H1 (cell line): ENCODE measurements at regions not wholly inside any gene's neighbourhood (a gene's known extent, or its start where the extent isn't known, plus 50 kb on each side); places are given as distances from the start of the nearest gene placed in this dataset.

Experiments used
- CTCF ChIA-PET: fragments of 300-600 bp; sonication (Branson Sonifier 250); formaldehyde crosslinking; loops from one replicate; lab custom pipeline; 2021; ENCODE audit not compliant: partially characterized antibody; lab: Charles Lee
- POLR2A ChIA-PET: fragments of 300-600 bp; sonication (Branson Sonifier 250); formaldehyde crosslinking; loops from one replicate; lab custom pipeline; 2021; ENCODE audit warnings: inconsistent platforms; ENCODE audit not compliant: partially characterized antibody; lab: Charles Lee
- DNase-seq, 2 experiments: peaks; one replicate each; pipeline versions ENCODE4 v3.0.0 to v3.0.0-alpha.2; 2010 to 2022; ENCODE audit warnings: low spot score in 2 of 2, low read depth in 1 of 2, mixed read lengths in 1 of 2
- FAIRE-seq: peaks from 2 replicates; lab custom pipeline; 2011; peaks lifted over from hg19 to GRCh38; lab: Jason Lieb, UNC
- H2AFZ ChIP-seq: 2 replicates; pipeline ENCODE4 v1.8.1; 2012; ENCODE audit warnings: low read length, inconsistent platforms
- H2AK5ac ChIP-seq: 2 replicates; pipeline ENCODE4 v1.6.1; 2013; ENCODE audit warnings: low read depth, low read length
- H2BK120ac ChIP-seq: replicated peaks from 2 replicates; pipeline ENCODE3; 2013; ENCODE audit warnings: low read depth, low read length, inconsistent platforms
- H2BK12ac ChIP-seq: 2 replicates; pipeline ENCODE4 v1.6.1; 2013; ENCODE audit warnings: low read depth, low read length
- H2BK15ac ChIP-seq: 2 replicates; pipeline ENCODE4 v1.6.1; 2013; ENCODE audit warnings: low read length
- H2BK20ac ChIP-seq: 2 replicates; pipeline ENCODE4 v1.6.1; 2013; ENCODE audit warnings: low read length
- H2BK5ac ChIP-seq: 2 replicates; pipeline ENCODE4 v1.6.1; 2013; ENCODE audit warnings: low read depth, low read length
- H3K14ac ChIP-seq: 2 replicates; pipeline ENCODE4 v1.6.1; 2013; ENCODE audit warnings: inconsistent platforms; ENCODE audit not compliant: insufficient read length
- H3K18ac ChIP-seq: 2 replicates; pipeline ENCODE4 v1.6.1; 2013; ENCODE audit warnings: low read length; ENCODE audit errors: extremely low read depth
- H3K23ac ChIP-seq: 2 replicates; pipeline ENCODE4 v1.6.1; 2013; ENCODE audit warnings: inconsistent platforms; ENCODE audit not compliant: insufficient read length
- H3K23me2 ChIP-seq: 2 replicates; pipeline ENCODE4 v1.6.1; 2013; ENCODE audit warnings: low read depth, low read length
- H3K27ac ChIP-seq: 2 replicates; pipeline ENCODE4 v1.6.1; 2011; ENCODE audit warnings: low read depth, low read length, inconsistent platforms
- H3K27me3 ChIP-seq, 4 experiments: replicated peaks in 1 of 4; 1 replicate in 1 of 4; 2 replicates in 3 of 4; pipeline versions ENCODE4 v1.6.1 to v1.8.1; 2011 to 2013; ENCODE audit warnings: low read length in 3 of 4, mild to moderate bottlenecking in 3 of 4, inconsistent platforms in 2 of 4, mixed read lengths in 2 of 4, moderate library complexity in 1 of 4; ENCODE audit not compliant: control insufficient read depth in 3 of 4, insufficient read depth in 3 of 4; ENCODE audit errors: extremely low read depth in 1 of 4
- H3K36me3 ChIP-seq, 4 experiments: 2 replicates each; pipeline versions ENCODE4 v1.6.1 to v1.8.1; 2011 to 2013; ENCODE audit warnings: mild to moderate bottlenecking in 4 of 4, low read length in 3 of 4, moderate library complexity in 2 of 4, control low read depth in 1 of 4, inconsistent platforms in 1 of 4; ENCODE audit not compliant: insufficient read depth in 4 of 4, control insufficient read depth in 2 of 4
- H3K4ac ChIP-seq: replicated peaks from 2 replicates; pipeline ENCODE3; 2013; ENCODE audit warnings: low read length, low read depth, mixed read lengths, inconsistent platforms; ENCODE audit not compliant: insufficient read length
- H3K4me1 ChIP-seq, 4 experiments: replicated peaks in 1 of 4; 1 replicate in 1 of 4; 2 replicates in 3 of 4; pipeline versions ENCODE4 v1.6.1 to v1.8.1; 2011 to 2013; ENCODE audit warnings: low read length in 3 of 4, inconsistent platforms in 2 of 4, mixed read lengths in 1 of 4; ENCODE audit not compliant: insufficient read depth in 4 of 4, control insufficient read depth in 3 of 4
- H3K4me2 ChIP-seq, 2 experiments: 2 replicates each; pipeline versions ENCODE4 v1.6.1 to v1.8.1; 2011 to 2013; ENCODE audit warnings: low read depth in 2 of 2, low read length in 2 of 2, control low read depth in 1 of 2, inconsistent platforms in 1 of 2, mild to moderate bottlenecking in 1 of 2; ENCODE audit not compliant: insufficient read depth in 1 of 2
- H3K4me3 ChIP-seq, 4 experiments: fragments of 200-600, 300-600 bp in 1 of 4; sonication (generic), shearing (Covaris generic), sonication (Bioruptor Twin) in 1 of 4; 2 replicates each; pipeline versions ENCODE4 v1.5.1 to v1.8.1; 2011 to 2016; ENCODE audit warnings: low read length in 4 of 4, low read depth in 3 of 4, control low read depth in 2 of 4, inconsistent platforms in 2 of 4, mild to moderate bottlenecking in 2 of 4, mixed read lengths in 1 of 4, moderate library complexity in 1 of 4; ENCODE audit not compliant: insufficient read depth in 2 of 4; ENCODE audit errors: extremely low read depth in 1 of 4
- H3K56ac ChIP-seq: replicated peaks from 2 replicates; pipeline ENCODE3; 2013; ENCODE audit warnings: low read depth, mild to moderate bottlenecking, mixed read lengths, low read length, inconsistent platforms; ENCODE audit not compliant: insufficient read length
- H3K79me1 ChIP-seq: 2 replicates; pipeline ENCODE4 v1.6.1; 2013; ENCODE audit warnings: low read depth, low read length, control low read depth
- H3K79me2 ChIP-seq, 2 experiments: 2 replicates each; pipeline versions ENCODE4 v1.6.1 to v1.8.1; 2012 to 2013; ENCODE audit warnings: low read length in 2 of 2, mild to moderate bottlenecking in 2 of 2, inconsistent platforms in 1 of 2; ENCODE audit not compliant: insufficient read depth in 2 of 2, control insufficient read depth in 1 of 2
- H3K9ac ChIP-seq, 4 experiments: replicated peaks in 1 of 4; 1 replicate in 1 of 4; 2 replicates in 3 of 4; pipeline versions ENCODE4 v1.6.1 to v1.8.1; 2011 to 2013; ENCODE audit warnings: low read depth in 3 of 4, low read length in 3 of 4, control low read depth in 2 of 4, mild to moderate bottlenecking in 2 of 4, moderate library complexity in 2 of 4, inconsistent platforms in 1 of 4; ENCODE audit errors: extremely low read depth in 1 of 4
- H3K9me3 ChIP-seq, 2 experiments: 2 replicates each; pipeline versions ENCODE4 v1.6.1 to v1.8.1; 2012 to 2013; ENCODE audit warnings: mild to moderate bottlenecking in 2 of 2, moderate library complexity in 2 of 2, control low read depth in 1 of 2, inconsistent platforms in 1 of 2, low read depth in 1 of 2, low read length in 1 of 2, mixed read lengths in 1 of 2; ENCODE audit not compliant: insufficient read depth in 2 of 2
- H4K20me1 ChIP-seq, 2 experiments: replicated peaks in 1 of 2; 2 replicates each; pipeline versions ENCODE3 to v1.8.1; 2011 to 2013; ENCODE audit warnings: inconsistent platforms in 2 of 2, low read length in 2 of 2, mild to moderate bottlenecking in 1 of 2; ENCODE audit not compliant: insufficient read depth in 2 of 2, control insufficient read depth in 1 of 2
- H4K5ac ChIP-seq: 2 replicates; pipeline ENCODE4 v1.6.1; 2013; ENCODE audit warnings: low read length, low read depth, mixed read lengths, inconsistent platforms; ENCODE audit not compliant: insufficient read length
- H4K8ac ChIP-seq: 2 replicates; pipeline ENCODE4 v1.8.0; 2013; ENCODE audit warnings: mild to moderate bottlenecking, moderate library complexity, low read length, inconsistent platforms; ENCODE audit not compliant: insufficient read depth; ENCODE audit errors: extremely low read depth
- H4K91ac ChIP-seq: replicated peaks from 2 replicates; pipeline ENCODE3; 2013; ENCODE audit warnings: low read length, mixed read lengths, inconsistent platforms; ENCODE audit not compliant: insufficient read length
- BACH1 ChIP-seq: IDR thresholded peaks from 2 replicates; pipeline ENCODE4 v1.6.1; 2012; ENCODE audit warnings: low read length, improper control_type of control experiment
- CBX8 ChIP-seq: fragments of 300-800, 300-1000 bp; sonication (generic); IDR thresholded peaks from 2 replicates; pipeline ENCODE4 v1.7.1; 2016; ENCODE audit warnings: low read depth, low read length, borderline replicate concordance
- CHD2 ChIP-seq: IDR thresholded peaks from 2 replicates; pipeline ENCODE4 v1.6.1; 2012; ENCODE audit warnings: low read length, improper control_type of control experiment
- CTBP2 ChIP-seq: IDR thresholded peaks from 2 replicates; pipeline ENCODE4 v1.7.0; 2011; ENCODE audit warnings: borderline replicate concordance, mild to moderate bottlenecking, moderate library complexity, mixed read lengths, low read length; ENCODE audit not compliant: insufficient read depth, insufficient read length
- EGR1 ChIP-seq: IDR thresholded peaks from 2 replicates; pipeline ENCODE4 v1.6.1; 2011; ENCODE audit warnings: low read depth, low read length, borderline replicate concordance
- EZH2 ChIP-seq: fragments of 200-600 bp; sonication (generic); IDR thresholded peaks from 2 replicates; pipeline ENCODE4 v1.7.1; 2012; ENCODE audit warnings: low read depth, mild to moderate bottlenecking, moderate library complexity, low read length, inconsistent platforms; ENCODE audit not compliant: severe bottlenecking
- GABPA ChIP-seq: IDR thresholded peaks from 2 replicates; pipeline ENCODE4 v1.6.1; 2011; ENCODE audit warnings: mild to moderate bottlenecking, low read length, moderate library complexity, borderline replicate concordance; ENCODE audit not compliant: insufficient read depth
- HDAC2 ChIP-seq, 2 experiments: fragments of 300-600 bp in 1 of 2; sonication (generic) in 1 of 2; IDR thresholded peaks; 2 replicates each; pipeline ENCODE4 v1.6.1; 2011 to 2012; ENCODE audit warnings: low read depth in 2 of 2, low read length in 2 of 2, mild to moderate bottlenecking in 2 of 2, moderate library complexity in 2 of 2, borderline replicate concordance in 1 of 2, inconsistent platforms in 1 of 2
- JUND ChIP-seq: IDR thresholded peaks from 2 replicates; pipeline ENCODE4 v1.6.1; 2011; ENCODE audit warnings: mild to moderate bottlenecking, improper control_type of control experiment, low read length
- KDM4A ChIP-seq: IDR thresholded peaks from one replicate; pipeline ENCODE4 v1.7.1; 2012; ENCODE audit warnings: low read depth, mild to moderate bottlenecking, moderate library complexity, low read length, inconsistent platforms; ENCODE audit not compliant: severe bottlenecking
- RAD21 ChIP-seq, 2 experiments: IDR thresholded peaks in 1 of 2; conservative IDR thresholded peaks in 1 of 2; 2 replicates each; pipeline ENCODE4 v1.6.1; 2011; ENCODE audit warnings: low read depth in 2 of 2, low read length in 2 of 2, improper control_type of control experiment in 1 of 2, inconsistent platforms in 1 of 2, mild to moderate bottlenecking in 1 of 2, moderate library complexity in 1 of 2
- RFX5 ChIP-seq: IDR thresholded peaks from 2 replicates; pipeline ENCODE4 v1.6.1; 2011; ENCODE audit warnings: low read depth, low read length, improper control_type of control experiment, borderline replicate concordance
- SRF ChIP-seq: IDR thresholded peaks from 2 replicates; pipeline ENCODE4 v1.6.1; 2011; ENCODE audit warnings: mild to moderate bottlenecking, low read depth, low read length, moderate library complexity
- WGBS, 2 experiments: shearing (Covaris generic) in 1 of 2; methylation state at CpG; one replicate each; pipeline versions ENCODE4 v1.1.6 to v1.1.7; 2013 to 2015; ENCODE audit warnings: low lambda C conversion rate in 2 of 2, mixed read lengths in 2 of 2, inconsistent platforms in 1 of 2, low coverage in 1 of 2, missing lambda C conversion rate in 1 of 2; ENCODE audit not compliant: insufficient replicate concordance in 2 of 2, insufficient coverage in 1 of 2, insufficient read length in 1 of 2; ENCODE audit errors: extremely low coverage in 1 of 2, missing lambda C conversion rate in 1 of 2; 5-methylcytosine and 5-hydroxymethylcytosine counted together

GRCh38 chr21:18772404-18772803, 368.8 kb upstream of the TMPRSS15 start:
- H2AFZ ChIP-seq: no peak overlapping the region
- no peaks in the 10 kb centered on the region for H3K27me3 ChIP-seq
- FAIRE-seq: no peak
- H3K4me1 ChIP-seq: peaks cover 0 to 4% (median 0%) of the 10 kb centered on the region in 4 experiments; a peak in 1 of 7 replicates
- H2BK20ac ChIP-seq: no peak overlapping the region
- H3K9me3 ChIP-seq: no peaks in the 10 kb centered on the region
- TF ChIP-seq EGR1 (no peak), BACH1 (no peak), CHD2 (no peak), CTBP2 (no peak), GABPA (no peak), RAD21 (IDR thresholded peaks at IDR 0.05 in 1 of 2, conservative IDR thresholded peaks at IDR 0.05 in 1 of 2; ENCODE audit: low read depth in 2 of 2, low read length in 2 of 2) (no peak), JUND (no peak), KDM4A (no peak), RFX5 (no peak), CBX8 (no peak), EZH2 (no peak), SRF (no peak), HDAC2 (IDR thresholded peaks at IDR 0.05; ENCODE audit: borderline replicate concordance in 1 of 2, low read depth in 2 of 2, low read length in 2 of 2) (no peak)
- no peak overlapping the region for H3K27ac ChIP-seq
- no peak overlapping the region for H3K4me3 ChIP-seq
- no peak overlapping the region for H4K91ac ChIP-seq
- no peak overlapping the region for H2BK5ac ChIP-seq
- no peak overlapping the region for H2AK5ac ChIP-seq
- H2BK15ac ChIP-seq: no peak overlapping the region
- H3K79me1 ChIP-seq: no peaks in the 10 kb centered on the region
- H3K4ac ChIP-seq: no peak overlapping the region
- ChIA-PET CTCF (no interaction called here), POLR2A (no interaction called here)
- H2BK120ac ChIP-seq: no peak overlapping the region
- no peak overlapping the region for H4K5ac ChIP-seq
- H3K4me2 ChIP-seq: no peak overlapping the region
- H3K56ac ChIP-seq: no peak overlapping the region
- no peak overlapping the region for H2BK12ac ChIP-seq
- no peak overlapping the region for H3K9ac ChIP-seq
- 82% methylated on average over 2 of the region's 2 CpGs; no CpG with 5 or more reads in 1 of the 2 experiments for WGBS, 2 experiments
- no peaks in the 10 kb centered on the region; the same call in 1 of the 2 replicates for H3K23me2 ChIP-seq
- no peak overlapping the region for H3K14ac ChIP-seq
- H4K8ac ChIP-seq: no peak overlapping the region
- H3K36me3 ChIP-seq: no peaks in the 10 kb centered on the region
- no peak for DNase-seq
- no peaks in the 10 kb centered on the region for H3K79me2 ChIP-seq
- H4K20me1 ChIP-seq: no peaks in the 10 kb centered on the region
- H3K18ac ChIP-seq: no peak overlapping the region
- H3K23ac ChIP-seq: no peak overlapping the region
